H1 (cell line): ENCODE measurements at regions not wholly inside any gene's neighbourhood (a gene's known extent, or its start where the extent isn't known, plus 50 kb on each side); places are given as distances from the start of the nearest gene placed in this dataset.

Experiments used
- CTCF ChIA-PET: fragments of 300-600 bp; sonication (Branson Sonifier 250); formaldehyde crosslinking; loops from one replicate; lab custom pipeline; 2021; ENCODE audit not compliant: partially characterized antibody; lab: Charles Lee
- POLR2A ChIA-PET: fragments of 300-600 bp; sonication (Branson Sonifier 250); formaldehyde crosslinking; loops from one replicate; lab custom pipeline; 2021; ENCODE audit warnings: inconsistent platforms; ENCODE audit not compliant: partially characterized antibody; lab: Charles Lee
- DNase-seq, 2 experiments: peaks; one replicate each; pipeline versions ENCODE4 v3.0.0 to v3.0.0-alpha.2; 2010 to 2022; ENCODE audit warnings: low spot score in 2 of 2, low read depth in 1 of 2, mixed read lengths in 1 of 2
- FAIRE-seq: peaks from 2 replicates; lab custom pipeline; 2011; peaks lifted over from hg19 to GRCh38; lab: Jason Lieb, UNC
- H2AFZ ChIP-seq: 2 replicates; pipeline ENCODE4 v1.8.1; 2012; ENCODE audit warnings: low read length, inconsistent platforms
- H2AK5ac ChIP-seq: 2 replicates; pipeline ENCODE4 v1.6.1; 2013; ENCODE audit warnings: low read depth, low read length
- H2BK120ac ChIP-seq: replicated peaks from 2 replicates; pipeline ENCODE3; 2013; ENCODE audit warnings: low read depth, low read length, inconsistent platforms
- H2BK12ac ChIP-seq: 2 replicates; pipeline ENCODE4 v1.6.1; 2013; ENCODE audit warnings: low read depth, low read length
- H2BK15ac ChIP-seq: 2 replicates; pipeline ENCODE4 v1.6.1; 2013; ENCODE audit warnings: low read length
- H2BK20ac ChIP-seq: 2 replicates; pipeline ENCODE4 v1.6.1; 2013; ENCODE audit warnings: low read length
- H2BK5ac ChIP-seq: 2 replicates; pipeline ENCODE4 v1.6.1; 2013; ENCODE audit warnings: low read depth, low read length
- H3K14ac ChIP-seq: 2 replicates; pipeline ENCODE4 v1.6.1; 2013; ENCODE audit warnings: inconsistent platforms; ENCODE audit not compliant: insufficient read length
- H3K18ac ChIP-seq: 2 replicates; pipeline ENCODE4 v1.6.1; 2013; ENCODE audit warnings: low read length; ENCODE audit errors: extremely low read depth
- H3K23ac ChIP-seq: 2 replicates; pipeline ENCODE4 v1.6.1; 2013; ENCODE audit warnings: inconsistent platforms; ENCODE audit not compliant: insufficient read length
- H3K23me2 ChIP-seq: 2 replicates; pipeline ENCODE4 v1.6.1; 2013; ENCODE audit warnings: low read depth, low read length
- H3K27ac ChIP-seq: 2 replicates; pipeline ENCODE4 v1.6.1; 2011; ENCODE audit warnings: low read depth, low read length, inconsistent platforms
- H3K27me3 ChIP-seq, 4 experiments: replicated peaks in 1 of 4; 1 replicate in 1 of 4; 2 replicates in 3 of 4; pipeline versions ENCODE4 v1.6.1 to v1.8.1; 2011 to 2013; ENCODE audit warnings: low read length in 3 of 4, mild to moderate bottlenecking in 3 of 4, inconsistent platforms in 2 of 4, mixed read lengths in 2 of 4, moderate library complexity in 1 of 4; ENCODE audit not compliant: control insufficient read depth in 3 of 4, insufficient read depth in 3 of 4; ENCODE audit errors: extremely low read depth in 1 of 4
- H3K36me3 ChIP-seq, 4 experiments: 2 replicates each; pipeline versions ENCODE4 v1.6.1 to v1.8.1; 2011 to 2013; ENCODE audit warnings: mild to moderate bottlenecking in 4 of 4, low read length in 3 of 4, moderate library complexity in 2 of 4, control low read depth in 1 of 4, inconsistent platforms in 1 of 4; ENCODE audit not compliant: insufficient read depth in 4 of 4, control insufficient read depth in 2 of 4
- H3K4ac ChIP-seq: replicated peaks from 2 replicates; pipeline ENCODE3; 2013; ENCODE audit warnings: low read length, low read depth, mixed read lengths, inconsistent platforms; ENCODE audit not compliant: insufficient read length
- H3K4me1 ChIP-seq, 4 experiments: replicated peaks in 1 of 4; 1 replicate in 1 of 4; 2 replicates in 3 of 4; pipeline versions ENCODE4 v1.6.1 to v1.8.1; 2011 to 2013; ENCODE audit warnings: low read length in 3 of 4, inconsistent platforms in 2 of 4, mixed read lengths in 1 of 4; ENCODE audit not compliant: insufficient read depth in 4 of 4, control insufficient read depth in 3 of 4
- H3K4me2 ChIP-seq, 2 experiments: 2 replicates each; pipeline versions ENCODE4 v1.6.1 to v1.8.1; 2011 to 2013; ENCODE audit warnings: low read depth in 2 of 2, low read length in 2 of 2, control low read depth in 1 of 2, inconsistent platforms in 1 of 2, mild to moderate bottlenecking in 1 of 2; ENCODE audit not compliant: insufficient read depth in 1 of 2
- H3K4me3 ChIP-seq, 4 experiments: fragments of 200-600, 300-600 bp in 1 of 4; sonication (generic), shearing (Covaris generic), sonication (Bioruptor Twin) in 1 of 4; 2 replicates each; pipeline versions ENCODE4 v1.5.1 to v1.8.1; 2011 to 2016; ENCODE audit warnings: low read length in 4 of 4, low read depth in 3 of 4, control low read depth in 2 of 4, inconsistent platforms in 2 of 4, mild to moderate bottlenecking in 2 of 4, mixed read lengths in 1 of 4, moderate library complexity in 1 of 4; ENCODE audit not compliant: insufficient read depth in 2 of 4; ENCODE audit errors: extremely low read depth in 1 of 4
- H3K56ac ChIP-seq: replicated peaks from 2 replicates; pipeline ENCODE3; 2013; ENCODE audit warnings: low read depth, mild to moderate bottlenecking, mixed read lengths, low read length, inconsistent platforms; ENCODE audit not compliant: insufficient read length
- H3K79me1 ChIP-seq: 2 replicates; pipeline ENCODE4 v1.6.1; 2013; ENCODE audit warnings: low read depth, low read length, control low read depth
- H3K79me2 ChIP-seq, 2 experiments: 2 replicates each; pipeline versions ENCODE4 v1.6.1 to v1.8.1; 2012 to 2013; ENCODE audit warnings: low read length in 2 of 2, mild to moderate bottlenecking in 2 of 2, inconsistent platforms in 1 of 2; ENCODE audit not compliant: insufficient read depth in 2 of 2, control insufficient read depth in 1 of 2
- H3K9ac ChIP-seq, 4 experiments: replicated peaks in 1 of 4; 1 replicate in 1 of 4; 2 replicates in 3 of 4; pipeline versions ENCODE4 v1.6.1 to v1.8.1; 2011 to 2013; ENCODE audit warnings: low read depth in 3 of 4, low read length in 3 of 4, control low read depth in 2 of 4, mild to moderate bottlenecking in 2 of 4, moderate library complexity in 2 of 4, inconsistent platforms in 1 of 4; ENCODE audit errors: extremely low read depth in 1 of 4
- H3K9me3 ChIP-seq, 2 experiments: 2 replicates each; pipeline versions ENCODE4 v1.6.1 to v1.8.1; 2012 to 2013; ENCODE audit warnings: mild to moderate bottlenecking in 2 of 2, moderate library complexity in 2 of 2, control low read depth in 1 of 2, inconsistent platforms in 1 of 2, low read depth in 1 of 2, low read length in 1 of 2, mixed read lengths in 1 of 2; ENCODE audit not compliant: insufficient read depth in 2 of 2
- H4K20me1 ChIP-seq, 2 experiments: replicated peaks in 1 of 2; 2 replicates each; pipeline versions ENCODE3 to v1.8.1; 2011 to 2013; ENCODE audit warnings: inconsistent platforms in 2 of 2, low read length in 2 of 2, mild to moderate bottlenecking in 1 of 2; ENCODE audit not compliant: insufficient read depth in 2 of 2, control insufficient read depth in 1 of 2
- H4K5ac ChIP-seq: 2 replicates; pipeline ENCODE4 v1.6.1; 2013; ENCODE audit warnings: low read length, low read depth, mixed read lengths, inconsistent platforms; ENCODE audit not compliant: insufficient read length
- H4K8ac ChIP-seq: 2 replicates; pipeline ENCODE4 v1.8.0; 2013; ENCODE audit warnings: mild to moderate bottlenecking, moderate library complexity, low read length, inconsistent platforms; ENCODE audit not compliant: insufficient read depth; ENCODE audit errors: extremely low read depth
- H4K91ac ChIP-seq: replicated peaks from 2 replicates; pipeline ENCODE3; 2013; ENCODE audit warnings: low read length, mixed read lengths, inconsistent platforms; ENCODE audit not compliant: insufficient read length
- BCL11A ChIP-seq, 2 experiments: IDR thresholded peaks; one replicate each; pipeline ENCODE4 v1.6.1; 2011; ENCODE audit warnings: low read depth in 2 of 2, low read length in 2 of 2, mild to moderate bottlenecking in 2 of 2
- CEBPB ChIP-seq: IDR thresholded peaks from 2 replicates; pipeline ENCODE4 v1.6.1; 2012; ENCODE audit warnings: low read depth, low read length
- CHD1 ChIP-seq: IDR thresholded peaks from 2 replicates; pipeline ENCODE4 v1.6.1; 2012; ENCODE audit warnings: low read depth, low read length, improper control_type of control experiment
- EP300 ChIP-seq, 2 experiments: IDR thresholded peaks; 1 replicate in 1 of 2; 2 replicates in 1 of 2; pipeline ENCODE4 v1.6.1; 2011 to 2012; ENCODE audit warnings: low read depth in 2 of 2, low read length in 2 of 2, mild to moderate bottlenecking in 2 of 2, borderline replicate concordance in 1 of 2, inconsistent platforms in 1 of 2, moderate library complexity in 1 of 2
- JUND ChIP-seq: IDR thresholded peaks from 2 replicates; pipeline ENCODE4 v1.6.1; 2011; ENCODE audit warnings: mild to moderate bottlenecking, improper control_type of control experiment, low read length
- KDM5A ChIP-seq: fragments of 200-600 bp; IDR thresholded peaks from 2 replicates; pipeline ENCODE4 v1.7.1; 2012; ENCODE audit warnings: mild to moderate bottlenecking, low read length, inconsistent platforms, mixed read lengths
- PHF8 ChIP-seq: fragments of 200-600 bp; sonication (generic); conservative IDR thresholded peaks from 2 replicates; pipeline ENCODE4 v1.7.1; 2012; ENCODE audit warnings: low read depth, mild to moderate bottlenecking, inconsistent platforms, low read length, moderate library complexity
- POLR2AphosphoS5 ChIP-seq: IDR thresholded peaks from 2 replicates; pipeline ENCODE4 v1.6.1; 2011; ENCODE audit warnings: low read depth, low read length
- RFX5 ChIP-seq: IDR thresholded peaks from 2 replicates; pipeline ENCODE4 v1.6.1; 2011; ENCODE audit warnings: low read depth, low read length, improper control_type of control experiment, borderline replicate concordance
- SAP30 ChIP-seq: fragments of 300-600 bp; sonication (generic); IDR thresholded peaks from 2 replicates; pipeline ENCODE4 v1.7.1; 2012; ENCODE audit warnings: low read length, moderate library complexity, mild to moderate bottlenecking, inconsistent platforms; ENCODE audit not compliant: insufficient read depth, insufficient replicate concordance
- SRF ChIP-seq: IDR thresholded peaks from 2 replicates; pipeline ENCODE4 v1.6.1; 2011; ENCODE audit warnings: mild to moderate bottlenecking, low read depth, low read length, moderate library complexity
- TEAD4 ChIP-seq: IDR thresholded peaks from 2 replicates; pipeline ENCODE4 v1.6.1; 2012; ENCODE audit warnings: low read depth, low read length, inconsistent platforms, mixed read lengths
- USF2 ChIP-seq: IDR thresholded peaks from 2 replicates; pipeline ENCODE4 v1.6.1; 2011; ENCODE audit warnings: low read length, improper control_type of control experiment
- whole genome bisulfite sequencing, 2 experiments: shearing (Covaris generic) in 1 of 2; methylation state at CpG; one replicate each; pipeline versions ENCODE4 v1.1.6 to v1.1.7; 2013 to 2015; ENCODE audit warnings: low lambda C conversion rate in 2 of 2, mixed read lengths in 2 of 2, inconsistent platforms in 1 of 2, low coverage in 1 of 2, missing lambda C conversion rate in 1 of 2; ENCODE audit not compliant: insufficient replicate concordance in 2 of 2, insufficient coverage in 1 of 2, insufficient read length in 1 of 2; ENCODE audit errors: extremely low coverage in 1 of 2, missing lambda C conversion rate in 1 of 2; 5-methylcytosine and 5-hydroxymethylcytosine counted together

GRCh38 chr13:47135800-47136503, 239.1 kb upstream of the HTR2A start:
- Histone ChIP-seq H2AK5ac (no peak overlapping the region), H2BK120ac (no peak overlapping the region), H3K23ac (no peak overlapping the region), H4K91ac (no peak overlapping the region), H3K4me2 (no peak overlapping the region), H3K9me3 (no peaks in the 10 kb centered on the region), H3K79me2 (no peaks in the 10 kb centered on the region), H3K14ac (no peak overlapping the region), H3K4ac (no peak overlapping the region), H4K20me1 (no peaks in the 10 kb centered on the region), H2BK5ac (no peak overlapping the region), H3K9ac (no peak overlapping the region), H4K8ac (no peak overlapping the region), H3K4me3 (no peak overlapping the region), H2BK20ac (no peak overlapping the region), H3K27ac (no peak overlapping the region), H3K56ac (no peak overlapping the region), H3K4me1 (peaks cover 0 to 8% (median 3%) of the 10 kb centered on the region in 4 experiments; a peak in 2 of 7 replicates), H3K79me1 (no peaks in the 10 kb centered on the region), H3K36me3 (no peaks in the 10 kb centered on the region), H2BK12ac (no peak overlapping the region), H3K23me2 (no peaks in the 10 kb centered on the region; the same call in 1 of the 2 replicates), H4K5ac (no peak overlapping the region), H2AFZ (no peak overlapping the region), H3K27me3 (no peaks in the 10 kb centered on the region), H2BK15ac (no peak overlapping the region), H3K18ac (peak overlapping the region; percentile 38; the same call in 1 of the 2 replicates)
- no peak for FAIRE-seq
- ChIA-PET CTCF (no interaction called here), POLR2A (no interaction called here)
- 86% methylated on average over 5 of the region's 5 CpGs; no CpG with 5 or more reads in 1 of the 2 experiments for WGBS, 2 experiments
- no peak for DNase-seq
- no peak for TF ChIP-seq RFX5
- TF ChIP-seq SRF, result no peak
- no peak for TF ChIP-seq JUND
- TF ChIP-seq KDM5A, result no peak
- TF ChIP-seq TEAD4, result no peak
- TF ChIP-seq EP300 (IDR thresholded peaks at IDR 0.05; ENCODE audit: borderline replicate concordance in 1 of 2, low read depth in 2 of 2, low read length in 2 of 2), result no peak
- TF ChIP-seq PHF8, result no peak
- TF ChIP-seq POLR2AphosphoS5, result no peak
- TF ChIP-seq USF2, result no peak
- TF ChIP-seq BCL11A (IDR thresholded peaks at IDR 0.05; ENCODE audit: low read depth in 2 of 2, low read length in 2 of 2), result no peak
- no peak for TF ChIP-seq CHD1
- TF ChIP-seq SAP30, result no peak
- no peak for TF ChIP-seq CEBPB
